Neural crest cell (in vitro differentiated cells): ENCODE measurements at regions not wholly inside any gene's neighbourhood (a gene's known extent, or its start where the extent isn't known, plus 50 kb on each side); places are given as distances from the start of the nearest gene placed in this dataset.

ENCODE experiments used
- DNase-seq: peaks from one replicate; pipeline ENCODE4 v3.0.0; 2021; ENCODE audit warnings: low read depth, mixed read lengths, low spot score
- H3K27ac Mint-ChIP-seq: one replicate; pipeline ENCODE4 v1.8.0; 2021; ENCODE audit warnings: mild to moderate bottlenecking, mixed read lengths; ENCODE audit not compliant: unreplicated experiment
- H3K27me3 Mint-ChIP-seq: 2 replicates; pipeline ENCODE4 v1.8.0; 2021; ENCODE audit warnings: low read depth, mild to moderate bottlenecking, mixed read lengths
- H3K36me3 Mint-ChIP-seq: 2 replicates; pipeline ENCODE4 v1.8.0; 2021; ENCODE audit warnings: low read depth, mild to moderate bottlenecking, mixed read lengths
- H3K4me1 Mint-ChIP-seq: 2 replicates; pipeline ENCODE4 v1.8.0; 2021; ENCODE audit warnings: mixed read lengths
- H3K4me3 Mint-ChIP-seq: one replicate; pipeline ENCODE4 v1.8.0; 2021; ENCODE audit warnings: mild to moderate bottlenecking, mixed read lengths
- H3K9me3 Mint-ChIP-seq: 2 replicates; pipeline ENCODE4 v1.8.0; 2021; ENCODE audit warnings: mixed read lengths
- CTCF ChIP-seq: fragments of 200-600 bp; sonication (generic); conservative IDR thresholded peaks from 2 replicates; pipeline ENCODE4 v1.5.0; 2021; ENCODE audit warnings: antibody characterized with exemption, mild to moderate bottlenecking

GRCh38 chr16:22681554-22682291 lies 132.2 kb upstream of the HS3ST2 start:
- DNase-seq, result no peak
- H3K27me3 Mint-ChIP-seq, result peaks cover 15% of the 10 kb centered on the region
- no peak for TF ChIP-seq CTCF
- H3K4me1 Mint-ChIP-seq, result no peaks in the 10 kb centered on the region
- no peak overlapping the region for H3K4me3 Mint-ChIP-seq
- peaks cover 3% of the 10 kb centered on the region for H3K9me3 Mint-ChIP-seq
- no peak overlapping the region for H3K27ac Mint-ChIP-seq
- no peaks in the 10 kb centered on the region for H3K36me3 Mint-ChIP-seq

- H3K27me3 Mint-ChIP-seq, result peaks cover 16% of the 10 kb centered on the region
- no peak overlapping the region for H3K4me3 Mint-ChIP-seq
- no peak overlapping the region for H3K27ac Mint-ChIP-seq
Observed at GRCh38 chr16:22683258-22683657, 130.7 kb upstream of the HS3ST2 start.

GRCh38 chr16:22683730-22684573 lies 130.0 kb upstream of the HS3ST2 start:
- H3K4me3 Mint-ChIP-seq, result no peak overlapping the region
- H3K27me3 Mint-ChIP-seq, result peaks cover 19% of the 10 kb centered on the region
- H3K4me1 Mint-ChIP-seq, result no peaks in the 10 kb centered on the region
- TF ChIP-seq CTCF, result no peak
- peaks cover 6% of the 10 kb centered on the region for H3K9me3 Mint-ChIP-seq
- H3K27ac Mint-ChIP-seq, result no peak overlapping the region
- no peak for DNase-seq
- no peaks in the 10 kb centered on the region for H3K36me3 Mint-ChIP-seq

More at GRCh38 chr16:22683258-22683657, 130.7 kb upstream of the HS3ST2 start:
- no peaks in the 10 kb centered on the region for H3K4me1 Mint-ChIP-seq
- H3K36me3 Mint-ChIP-seq, result no peaks in the 10 kb centered on the region
- no peak for TF ChIP-seq CTCF
- DNase-seq, result no peak
- peaks cover 6% of the 10 kb centered on the region for H3K9me3 Mint-ChIP-seq

GRCh38 chr16:22684574-22685458 lies 129.1 kb upstream of the HS3ST2 start:
- no peaks in the 10 kb centered on the region for H3K36me3 Mint-ChIP-seq
- peaks cover 19% of the 10 kb centered on the region for H3K27me3 Mint-ChIP-seq
- no peak overlapping the region for H3K27ac Mint-ChIP-seq

More at GRCh38 chr16:22684574-22685458, 129.1 kb upstream of the HS3ST2 start:
- H3K4me1 Mint-ChIP-seq, result no peaks in the 10 kb centered on the region
- DNase-seq, result no peak
- TF ChIP-seq CTCF, result no peak
- no peak overlapping the region for H3K4me3 Mint-ChIP-seq
- H3K9me3 Mint-ChIP-seq, result peaks cover 6% of the 10 kb centered on the region
